WTC11 (cell line): ENCODE measurements at regions not wholly inside any gene's neighbourhood (a gene's known extent, or its start where the extent isn't known, plus 50 kb on each side); places are given as distances from the start of the nearest gene placed in this dataset.

Source experiments
- ATAC-seq: fragments of 200-7000 bp; cut with Tn5 transposase; 2 replicates; pipeline ENCODE4 v1.10.0; 2021; ENCODE audit warnings: mild to moderate bottlenecking, moderate library complexity
- CTCF ChIA-PET: fragments of 300-600 bp; sonication (Branson Sonifier 250); formaldehyde crosslinking; loops from one replicate; lab custom pipeline; 2021; ENCODE audit warnings: antibody characterized with exemption; lab: Charles Lee
- POLR2A ChIA-PET: fragments of 350-600 bp; sonication (Branson Sonifier 250); formaldehyde crosslinking; loops from one replicate; lab custom pipeline; 2021; ENCODE audit warnings: antibody characterized with exemption; lab: Charles Lee
- DNase-seq: peaks from one replicate; pipeline ENCODE4 v3.0.0; 2021; ENCODE audit warnings: low spot score
- H3K27ac Mint-ChIP-seq: 2 replicates; pipeline ENCODE4 v1.8.0; 2021; ENCODE audit warnings: mixed read lengths
- H3K27me3 Mint-ChIP-seq: 2 replicates; pipeline ENCODE4 v1.8.0; 2021; ENCODE audit warnings: low read depth, mild to moderate bottlenecking, moderate library complexity, mixed read lengths
- H3K36me3 Mint-ChIP-seq: 2 replicates; pipeline ENCODE4 v1.8.0; 2021; ENCODE audit warnings: mixed read lengths
- H3K4me1 Mint-ChIP-seq: 2 replicates; pipeline ENCODE4 v1.8.0; 2022; ENCODE audit warnings: mixed read lengths
- H3K4me3 Mint-ChIP-seq: 2 replicates; pipeline ENCODE4 v1.8.0; 2021; ENCODE audit warnings: mild to moderate bottlenecking, moderate library complexity, mixed read lengths
- H3K9me3 Mint-ChIP-seq: 2 replicates; pipeline ENCODE4 v1.8.0; 2021; ENCODE audit warnings: mixed read lengths
- AFF4 ChIP-seq: sonication (generic); formaldehyde crosslinking; IDR thresholded peaks from 2 replicates; pipeline ENCODE4 v1.8.1; 2023; ENCODE audit warnings: mild to moderate bottlenecking, missing genetic modification reagents, borderline replicate concordance
- ATF3 ChIP-seq: sonication (generic); formaldehyde crosslinking; conservative IDR thresholded peaks from 2 replicates; pipeline ENCODE4 v1.8.1; 2022; ENCODE audit warnings: mild to moderate bottlenecking, missing genetic modification reagents
- CREB1 ChIP-seq: sonication (generic); formaldehyde crosslinking; IDR thresholded peaks from 2 replicates; pipeline ENCODE4 v1.8.0; 2023; ENCODE audit warnings: mild to moderate bottlenecking, missing genetic modification reagents
- CTCF ChIP-seq: fragments of 200-600 bp; IDR thresholded peaks from 2 replicates; pipeline ENCODE4 v1.8.0; 2022; ENCODE audit warnings: antibody characterized with exemption
- E2F1 ChIP-seq: sonication (generic); formaldehyde crosslinking; IDR thresholded peaks from 2 replicates; pipeline ENCODE4 v1.8.0; 2022; ENCODE audit warnings: mild to moderate bottlenecking, missing genetic modification reagents
- E2F5 ChIP-seq: sonication (generic); formaldehyde crosslinking; IDR thresholded peaks from 2 replicates; pipeline ENCODE4 v1.8.1; 2022; ENCODE audit warnings: mild to moderate bottlenecking, moderate library complexity, missing genetic modification reagents
- ETV6 ChIP-seq: sonication (generic); formaldehyde crosslinking; IDR thresholded peaks from 2 replicates; pipeline ENCODE4 v1.8.1; 2022; ENCODE audit warnings: mild to moderate bottlenecking, missing genetic modification reagents
- GTF2I ChIP-seq: fragments of 250-450 bp; sonication (Bioruptor Pico); conservative IDR thresholded peaks from 2 replicates; pipeline ENCODE4 v1.4.0; 2021; ENCODE audit warnings: mild to moderate bottlenecking
- JUN ChIP-seq: sonication (generic); formaldehyde crosslinking; IDR thresholded peaks from 2 replicates; pipeline ENCODE4 v1.8.0; 2023; ENCODE audit warnings: mild to moderate bottlenecking, missing genetic modification reagents
- KAT7 ChIP-seq: sonication (generic); formaldehyde crosslinking; IDR thresholded peaks from 2 replicates; pipeline ENCODE4 v1.8.1; 2023; ENCODE audit warnings: missing genetic modification reagents, mild to moderate bottlenecking, borderline replicate concordance
- NFATC4 ChIP-seq: fragments of 250-450 bp; sonication (Bioruptor Pico); IDR thresholded peaks from 2 replicates; pipeline ENCODE4 v1.9.0; 2021; ENCODE audit warnings: mild to moderate bottlenecking
- NR1H2 ChIP-seq: sonication (generic); formaldehyde crosslinking; IDR thresholded peaks from 2 replicates; pipeline ENCODE4 v1.9.0; 2021; ENCODE audit warnings: mild to moderate bottlenecking, moderate library complexity, missing genetic modification reagents
- NR3C1 ChIP-seq: sonication (generic); formaldehyde crosslinking; conservative IDR thresholded peaks from 2 replicates; pipeline ENCODE4 v1.8.1; 2023; ENCODE audit warnings: low read depth, mild to moderate bottlenecking, missing genetic modification reagents
- RELA ChIP-seq: sonication (generic); formaldehyde crosslinking; IDR thresholded peaks from 2 replicates; pipeline ENCODE4 v1.8.1; 2022; ENCODE audit warnings: missing genetic modification reagents, mild to moderate bottlenecking, borderline replicate concordance
- SOX15 ChIP-seq: fragments of 250-450 bp; sonication (Bioruptor Pico); IDR thresholded peaks from 2 replicates; pipeline ENCODE4 v1.9.0; 2021; ENCODE audit warnings: mild to moderate bottlenecking
- TEAD1 ChIP-seq: sonication (generic); formaldehyde crosslinking; IDR thresholded peaks from 2 replicates; pipeline ENCODE4 v1.8.0; 2022; ENCODE audit warnings: mild to moderate bottlenecking, missing genetic modification reagents
- TEAD4 ChIP-seq: sonication (generic); formaldehyde crosslinking; IDR thresholded peaks from 2 replicates; pipeline ENCODE4 v1.8.0; 2022; ENCODE audit warnings: mild to moderate bottlenecking, missing genetic modification reagents
- ZBTB43 ChIP-seq: sonication (generic); formaldehyde crosslinking; IDR thresholded peaks from 2 replicates; pipeline ENCODE4 v1.8.1; 2023; ENCODE audit warnings: mild to moderate bottlenecking, missing genetic modification reagents
- ZMAT4 ChIP-seq: fragments of 250-450 bp; sonication (Bioruptor Pico); IDR thresholded peaks from 2 replicates; pipeline ENCODE4 v1.9.0; 2021; ENCODE audit warnings: mild to moderate bottlenecking
- ZNF121 ChIP-seq: sonication (generic); formaldehyde crosslinking; IDR thresholded peaks from 2 replicates; pipeline ENCODE4 v1.8.0; 2023; ENCODE audit warnings: missing genetic modification reagents
- ZNF396 ChIP-seq: fragments of 250-450 bp; sonication (Bioruptor Pico); IDR thresholded peaks from 2 replicates; pipeline ENCODE4 v1.8.0; 2021; ENCODE audit warnings: mild to moderate bottlenecking, moderate library complexity, borderline replicate concordance
- ZNF512 ChIP-seq: sonication (generic); formaldehyde crosslinking; IDR thresholded peaks from 2 replicates; pipeline ENCODE4 v1.8.1; 2022; ENCODE audit warnings: missing genetic modification reagents, borderline replicate concordance

GRCh38 chr15:70222606-70223005 lies 124.9 kb upstream of the TLE3 start:
- CTCF ChIA-PET: no interaction called here
- H3K27ac Mint-ChIP-seq: no peak overlapping the region
- H3K9me3 Mint-ChIP-seq: no peaks in the 10 kb centered on the region
- ATAC-seq (no peak), DNase-seq (no peak)
- peaks cover 14% of the 10 kb centered on the region for H3K4me1 Mint-ChIP-seq
- H3K4me3 Mint-ChIP-seq: no peak overlapping the region
- no peak for TF ChIP-seq ZNF512 (CRISPR knock-in tag)
- no peak for TF ChIP-seq AFF4 (CRISPR knock-in tag)
- no peak for TF ChIP-seq E2F1 (CRISPR knock-in tag)
- TF ChIP-seq RELA (CRISPR knock-in tag): no peak
- no peak for TF ChIP-seq KAT7
- TF ChIP-seq CTCF: no peak
- no peak for TF ChIP-seq NFATC4
- TF ChIP-seq JUN (CRISPR knock-in tag): no peak
- TF ChIP-seq ETV6 (CRISPR knock-in tag): no peak
- H3K27me3 Mint-ChIP-seq: no peaks in the 10 kb centered on the region
- H3K36me3 Mint-ChIP-seq: no peaks in the 10 kb centered on the region
- POLR2A ChIA-PET: no interaction called here

- Mint-ChIP-seq H3K27me3 (no peaks in the 10 kb centered on the region), H3K27ac (no peak overlapping the region)
- CTCF ChIA-PET: no interaction called here
- no peak for TF ChIP-seq ATF3 (CRISPR knock-in tag)
- TF ChIP-seq GTF2I (CRISPR knock-in tag): no peak
- TF ChIP-seq ZMAT4 (CRISPR knock-in tag): no peak
- TF ChIP-seq E2F1 (CRISPR knock-in tag): no peak
- no peak for TF ChIP-seq NR3C1
- TF ChIP-seq ZNF396 (CRISPR knock-in tag): no peak
- no peak for TF ChIP-seq ZBTB43
- no peak for TF ChIP-seq JUN (CRISPR knock-in tag)
- no peak for TF ChIP-seq TEAD1
- TF ChIP-seq TEAD4 (CRISPR knock-in tag): no peak
- no peak for TF ChIP-seq E2F5 (CRISPR knock-in tag)
- TF ChIP-seq CREB1 (CRISPR knock-in tag): no peak
- no peak for TF ChIP-seq SOX15 (CRISPR knock-in tag)
- TF ChIP-seq NR1H2 (CRISPR knock-in tag): no peak
- TF ChIP-seq ZNF121 (CRISPR knock-in tag): no peak
Observed at GRCh38 chr15:70220490-70221096, 122.9 kb upstream of the TLE3 start.

More at GRCh38 chr15:70220490-70221096, 122.9 kb upstream of the TLE3 start:
- DNase-seq (no peak), ATAC-seq (no peak)
- Mint-ChIP-seq H3K4me3 (no peak overlapping the region), H3K9me3 (no peaks in the 10 kb centered on the region), H3K4me1 (peaks cover 4% of the 10 kb centered on the region), H3K36me3 (no peaks in the 10 kb centered on the region)
- POLR2A ChIA-PET: no interaction called here
